ENCODE measurements at regions not wholly inside any gene's neighbourhood (a gene's known extent, or its start where the extent isn't known, plus 50 kb on each side); places are given as distances from the start of the nearest gene placed in this dataset.

DNA sequence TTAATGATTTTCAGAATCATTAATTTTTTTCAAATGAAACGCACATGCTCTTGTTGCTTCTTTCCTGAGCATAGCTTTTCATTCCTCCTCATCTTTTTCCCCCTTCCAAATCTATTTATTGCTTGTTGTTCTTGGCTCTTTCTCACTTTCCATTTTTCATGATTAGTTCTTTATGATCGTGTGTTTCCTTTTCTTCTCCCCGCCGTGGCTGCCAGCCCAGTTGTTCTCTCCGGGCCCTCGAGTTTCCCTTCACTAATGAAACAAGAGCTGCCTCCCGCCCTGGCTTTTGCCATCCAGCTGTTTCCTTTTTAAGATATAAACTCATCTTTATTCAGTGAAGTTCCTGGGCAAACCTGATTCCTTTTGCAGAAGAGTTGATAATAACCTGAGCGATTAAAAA lies 170.2 kb upstream of the NR2F2 start:
- TF ChIP-seq, protein P1, sequence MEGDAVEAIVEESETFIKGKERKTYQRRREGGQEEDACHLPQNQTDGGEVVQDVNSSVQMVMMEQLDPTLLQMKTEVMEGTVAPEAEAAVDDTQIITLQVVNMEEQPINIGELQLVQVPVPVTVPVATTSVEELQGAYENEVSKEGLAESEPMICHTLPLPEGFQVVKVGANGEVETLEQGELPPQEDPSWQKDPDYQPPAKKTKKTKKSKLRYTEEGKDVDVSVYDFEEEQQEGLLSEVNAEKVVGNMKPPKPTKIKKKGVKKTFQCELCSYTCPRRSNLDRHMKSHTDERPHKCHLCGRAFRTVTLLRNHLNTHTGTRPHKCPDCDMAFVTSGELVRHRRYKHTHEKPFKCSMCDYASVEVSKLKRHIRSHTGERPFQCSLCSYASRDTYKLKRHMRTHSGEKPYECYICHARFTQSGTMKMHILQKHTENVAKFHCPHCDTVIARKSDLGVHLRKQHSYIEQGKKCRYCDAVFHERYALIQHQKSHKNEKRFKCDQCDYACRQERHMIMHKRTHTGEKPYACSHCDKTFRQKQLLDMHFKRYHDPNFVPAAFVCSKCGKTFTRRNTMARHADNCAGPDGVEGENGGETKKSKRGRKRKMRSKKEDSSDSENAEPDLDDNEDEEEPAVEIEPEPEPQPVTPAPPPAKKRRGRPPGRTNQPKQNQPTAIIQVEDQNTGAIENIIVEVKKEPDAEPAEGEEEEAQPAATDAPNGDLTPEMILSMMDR (IDR thresholded peaks at IDR 0.05) = no peak
- TF ChIP-seq POLR2A (IDR thresholded peaks at IDR 0.05) = no peak

Data from body of pancreas (tissue), 4 donors.